GM23338 (cell line): ENCODE measurements at regions not wholly inside any gene's neighbourhood (a gene's known extent, or its start where the extent isn't known, plus 50 kb on each side); places are given as distances from the start of the nearest gene placed in this dataset.
A peak's percentile ranks its signal among the peaks of the same experiment; 100 is the strongest.

Experiments
- ATAC-seq: fragments of 200-7000 bp; cut with Tn5 transposase; 3 replicates; pipeline ENCODE4 v1.9.1; 2020
- DNase-seq: peaks from one replicate; pipeline ENCODE4 v3.0.0-alpha.2; 2015; ENCODE audit warnings: low spot score
- H2AFZ ChIP-seq: fragments of 200-600 bp; sonication (generic); 2 replicates; pipeline ENCODE4 v1.8.0; 2016; ENCODE audit warnings: antibody characterized with exemption, mild to moderate bottlenecking, moderate library complexity
- H3F3A ChIP-seq: fragments of 200-600 bp; sonication (generic); replicated peaks from 2 replicates; pipeline ENCODE4 v1.8.0; 2017; ENCODE audit warnings: antibody characterized with exemption, mixed run types, low read depth
- H3K27ac ChIP-seq: fragments of 200-600 bp; sonication (generic); 2 replicates; pipeline ENCODE4 v1.6.1; 2016; ENCODE audit warnings: low read depth
- H3K27me3 ChIP-seq: fragments of 200-600 bp; sonication (generic); 2 replicates; pipeline ENCODE4 v1.8.0; 2016; ENCODE audit warnings: mild to moderate bottlenecking, mixed run types, moderate library complexity; ENCODE audit not compliant: insufficient read depth
- H3K36me3 ChIP-seq: fragments of 200-600 bp; sonication (generic); 2 replicates; pipeline ENCODE4 v1.8.0; 2016; ENCODE audit warnings: mild to moderate bottlenecking; ENCODE audit not compliant: insufficient read depth
- H3K4me1 ChIP-seq: fragments of 200-600 bp; sonication (generic); 2 replicates; pipeline ENCODE4 v1.8.0; 2016; ENCODE audit warnings: mild to moderate bottlenecking, moderate library complexity; ENCODE audit not compliant: insufficient read depth
- H3K4me2 ChIP-seq: fragments of 200-600 bp; sonication (generic); 2 replicates; pipeline ENCODE4 v1.7.1; 2017; ENCODE audit warnings: mixed run types
- H3K4me3 ChIP-seq: fragments of 200-600 bp; sonication (generic); 2 replicates; pipeline ENCODE4 v1.6.1; 2016; ENCODE audit warnings: mixed run types
- H3K79me2 ChIP-seq: fragments of 200-600 bp; sonication (generic); replicated peaks from 2 replicates; pipeline ENCODE4 v1.8.0; 2017; ENCODE audit warnings: mild to moderate bottlenecking; ENCODE audit not compliant: insufficient read depth
- H3K9me2 ChIP-seq: fragments of 200-600 bp; sonication (generic); 2 replicates; pipeline ENCODE4 v1.8.0; 2017; ENCODE audit not compliant: insufficient read depth
- H4K20me1 ChIP-seq: fragments of 200-600 bp; sonication (generic); replicated peaks from 2 replicates; pipeline ENCODE4 v1.8.0; 2017; ENCODE audit warnings: mild to moderate bottlenecking; ENCODE audit not compliant: insufficient read depth
- H3K27ac Mint-ChIP-seq: 2 replicates; pipeline ENCODE4 v1.8.0; 2020; ENCODE audit warnings: inconsistent platforms, mild to moderate bottlenecking, moderate library complexity, mixed read lengths
- H3K27me3 Mint-ChIP-seq: 3 replicates; pipeline ENCODE4 v1.8.0; 2022; ENCODE audit warnings: low read depth, mild to moderate bottlenecking, moderate library complexity, mixed read lengths, inconsistent platforms; ENCODE audit not compliant: insufficient read depth, poor library complexity
- H3K36me3 Mint-ChIP-seq: 3 replicates; pipeline ENCODE4 v1.8.0; 2021; ENCODE audit warnings: low read depth, mild to moderate bottlenecking, inconsistent platforms, moderate library complexity, mixed read lengths
- H3K4me1 Mint-ChIP-seq: 3 replicates; pipeline ENCODE4 v1.8.0; 2020; ENCODE audit warnings: mild to moderate bottlenecking, inconsistent platforms, mixed read lengths
- H3K4me3 Mint-ChIP-seq: 3 replicates; pipeline ENCODE4 v1.8.0; 2021; ENCODE audit warnings: moderate library complexity, mild to moderate bottlenecking, inconsistent platforms, mixed read lengths
- H3K9me3 Mint-ChIP-seq: 3 replicates; pipeline ENCODE4 v1.8.0; 2020; ENCODE audit warnings: moderate library complexity, mild to moderate bottlenecking, inconsistent platforms, mixed read lengths
- CREB1 ChIP-seq: fragments of 250-450 bp; sonication (Bioruptor Pico); IDR thresholded peaks from 2 replicates; pipeline ENCODE4 v1.5.0; 2020; ENCODE audit warnings: low read depth, mild to moderate bottlenecking, moderate library complexity
- JUNB ChIP-seq: IDR thresholded peaks from one replicate; pipeline ENCODE4 v1.6.1; 2016; ENCODE audit warnings: antibody characterized with exemption; ENCODE audit not compliant: unreplicated experiment
- POLR2AphosphoS5 ChIP-seq: IDR thresholded peaks from 2 replicates; pipeline ENCODE4 v1.6.1; 2016; ENCODE audit warnings: antibody characterized with exemption, low read depth
- STAT1 ChIP-seq: IDR thresholded peaks from one replicate; pipeline ENCODE4 v1.6.1; 2016; ENCODE audit warnings: antibody characterized with exemption; ENCODE audit not compliant: unreplicated experiment
- ZNF331 ChIP-seq: fragments of 250-450 bp; sonication (Bioruptor Pico); IDR thresholded peaks from 2 replicates; pipeline ENCODE4 v1.5.0; 2020; ENCODE audit warnings: low read depth, mild to moderate bottlenecking, moderate library complexity
- TF ChIP-seq, protein P1 (sequence below): fragments of 250-450 bp; sonication (Bioruptor Pico); IDR thresholded peaks from 2 replicates; pipeline ENCODE4 v1.5.0; 2020; ENCODE audit warnings: mild to moderate bottlenecking, moderate library complexity
- TF ChIP-seq, protein P2 (sequence below), 2 experiments: fragments of 200-600 bp in 1 of 2; sonication (generic) in 1 of 2; conservative IDR thresholded peaks; 2 replicates each; pipeline versions ENCODE4 v1.5.1 to v1.6.1; 2016 to 2017; ENCODE audit warnings: antibody characterized with exemption in 2 of 2, low read depth in 2 of 2, mild to moderate bottlenecking in 2 of 2, moderate library complexity in 1 of 2

DNA sequence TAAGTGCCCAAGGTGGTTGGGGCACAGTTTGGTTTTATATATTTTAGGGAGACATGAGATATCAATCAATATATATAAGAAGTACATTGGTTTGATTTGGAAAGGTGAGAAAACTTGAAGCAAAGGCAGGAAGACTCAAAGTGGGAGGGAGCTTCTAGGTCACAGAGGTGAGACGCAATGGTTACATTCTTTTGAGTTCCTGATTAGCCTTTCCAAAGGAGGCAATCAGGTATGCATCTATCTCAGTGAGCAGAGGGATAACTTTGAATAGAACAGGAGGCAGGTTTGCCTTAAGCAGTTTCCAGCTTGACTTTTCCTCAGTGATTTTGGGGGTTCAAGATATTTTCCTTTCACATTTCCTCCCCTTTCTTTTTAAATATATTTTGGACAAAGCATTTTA lies 58.0 kb upstream of the SLC35F1 start:
- Histone ChIP-seq H3K4me3 (0 out of 2 replicates have a peak overlapping the region, but pooled peaks have one; percentile 26), H4K20me1 (no peaks in the 10 kb centered on the region), H3F3A (no peaks in the 10 kb centered on the region), H3K4me1 (peaks cover 10% of the 10 kb centered on the region; the same call in 1 of the 2 replicates), H3K36me3 (no peaks in the 10 kb centered on the region), H3K79me2 (no peaks in the 10 kb centered on the region), H3K27ac (no peak overlapping the region), H3K4me2 (peak overlapping the region; percentile 54), H2AFZ (no peak overlapping the region), H3K9me2 (0 out of 2 replicates have a peak, but pooled peaks cover 4% of the 10 kb centered on the region), H3K27me3 (no peaks in the 10 kb centered on the region)
- peaks cover 24% of the 10 kb centered on the region for H3K9me3 Mint-ChIP-seq
- H3K27me3 Mint-ChIP-seq = peaks cover 5% of the 10 kb centered on the region
- DNase-seq = peak; percentile 62
- H3K4me1 Mint-ChIP-seq = peaks cover 14% of the 10 kb centered on the region
- TF ChIP-seq CREB1 (CRISPR knock-in tag) (no peak), ZNF331 (no peak), POLR2AphosphoS5 (no peak), STAT1 (no peak), JUNB (no peak)
- TF ChIP-seq, protein P1, sequence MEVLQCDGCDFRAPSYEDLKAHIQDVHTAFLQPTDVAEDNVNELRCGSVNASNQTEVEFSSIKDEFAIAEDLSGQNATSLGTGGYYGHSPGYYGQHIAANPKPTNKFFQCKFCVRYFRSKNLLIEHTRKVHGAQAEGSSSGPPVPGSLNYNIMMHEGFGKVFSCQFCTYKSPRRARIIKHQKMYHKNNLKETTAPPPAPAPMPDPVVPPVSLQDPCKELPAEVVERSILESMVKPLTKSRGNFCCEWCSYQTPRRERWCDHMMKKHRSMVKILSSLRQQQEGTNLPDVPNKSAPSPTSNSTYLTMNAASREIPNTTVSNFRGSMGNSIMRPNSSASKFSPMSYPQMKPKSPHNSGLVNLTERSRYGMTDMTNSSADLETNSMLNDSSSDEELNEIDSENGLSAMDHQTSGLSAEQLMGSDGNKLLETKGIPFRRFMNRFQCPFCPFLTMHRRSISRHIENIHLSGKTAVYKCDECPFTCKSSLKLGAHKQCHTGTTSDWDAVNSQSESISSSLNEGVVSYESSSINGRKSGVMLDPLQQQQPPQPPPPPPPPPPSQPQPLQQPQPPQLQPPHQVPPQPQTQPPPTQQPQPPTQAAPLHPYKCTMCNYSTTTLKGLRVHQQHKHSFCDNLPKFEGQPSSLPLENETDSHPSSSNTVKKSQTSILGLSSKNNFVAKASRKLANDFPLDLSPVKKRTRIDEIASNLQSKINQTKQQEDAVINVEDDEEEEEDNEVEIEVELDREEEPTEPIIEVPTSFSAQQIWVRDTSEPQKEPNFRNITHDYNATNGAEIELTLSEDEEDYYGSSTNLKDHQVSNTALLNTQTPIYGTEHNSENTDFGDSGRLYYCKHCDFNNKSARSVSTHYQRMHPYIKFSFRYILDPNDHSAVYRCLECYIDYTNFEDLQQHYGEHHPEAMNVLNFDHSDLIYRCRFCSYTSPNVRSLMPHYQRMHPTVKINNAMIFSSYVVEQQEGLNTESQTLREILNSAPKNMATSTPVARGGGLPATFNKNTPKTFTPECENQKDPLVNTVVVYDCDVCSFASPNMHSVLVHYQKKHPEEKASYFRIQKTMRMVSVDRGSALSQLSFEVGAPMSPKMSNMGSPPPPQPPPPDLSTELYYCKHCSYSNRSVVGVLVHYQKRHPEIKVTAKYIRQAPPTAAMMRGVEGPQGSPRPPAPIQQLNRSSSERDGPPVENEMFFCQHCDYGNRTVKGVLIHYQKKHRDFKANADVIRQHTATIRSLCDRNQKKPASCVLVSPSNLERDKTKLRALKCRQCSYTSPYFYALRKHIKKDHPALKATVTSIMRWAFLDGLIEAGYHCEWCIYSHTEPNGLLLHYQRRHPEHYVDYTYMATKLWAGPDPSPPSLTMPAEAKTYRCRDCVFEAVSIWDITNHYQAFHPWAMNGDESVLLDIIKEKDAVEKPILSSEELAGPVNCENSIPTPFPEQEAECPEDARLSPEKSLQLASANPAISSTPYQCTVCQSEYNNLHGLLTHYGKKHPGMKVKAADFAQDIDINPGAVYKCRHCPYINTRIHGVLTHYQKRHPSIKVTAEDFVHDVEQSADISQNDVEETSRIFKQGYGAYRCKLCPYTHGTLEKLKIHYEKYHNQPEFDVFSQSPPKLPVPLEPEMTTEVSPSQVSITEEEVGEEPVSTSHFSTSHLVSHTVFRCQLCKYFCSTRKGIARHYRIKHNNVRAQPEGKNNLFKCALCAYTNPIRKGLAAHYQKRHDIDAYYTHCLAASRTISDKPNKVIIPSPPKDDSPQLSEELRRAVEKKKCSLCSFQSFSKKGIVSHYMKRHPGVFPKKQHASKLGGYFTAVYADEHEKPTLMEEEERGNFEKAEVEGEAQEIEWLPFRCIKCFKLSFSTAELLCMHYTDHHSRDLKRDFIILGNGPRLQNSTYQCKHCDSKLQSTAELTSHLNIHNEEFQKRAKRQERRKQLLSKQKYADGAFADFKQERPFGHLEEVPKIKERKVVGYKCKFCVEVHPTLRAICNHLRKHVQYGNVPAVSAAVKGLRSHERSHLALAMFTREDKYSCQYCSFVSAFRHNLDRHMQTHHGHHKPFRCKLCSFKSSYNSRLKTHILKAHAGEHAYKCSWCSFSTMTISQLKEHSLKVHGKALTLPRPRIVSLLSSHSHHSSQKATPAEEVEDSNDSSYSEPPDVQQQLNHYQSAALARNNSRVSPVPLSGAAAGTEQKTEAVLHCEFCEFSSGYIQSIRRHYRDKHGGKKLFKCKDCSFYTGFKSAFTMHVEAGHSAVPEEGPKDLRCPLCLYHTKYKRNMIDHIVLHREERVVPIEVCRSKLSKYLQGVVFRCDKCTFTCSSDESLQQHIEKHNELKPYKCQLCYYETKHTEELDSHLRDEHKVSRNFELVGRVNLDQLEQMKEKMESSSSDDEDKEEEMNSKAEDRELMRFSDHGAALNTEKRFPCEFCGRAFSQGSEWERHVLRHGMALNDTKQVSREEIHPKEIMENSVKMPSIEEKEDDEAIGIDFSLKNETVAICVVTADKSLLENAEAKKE (CRISPR knock-in tag) = no peak
- TF ChIP-seq, protein P2, sequence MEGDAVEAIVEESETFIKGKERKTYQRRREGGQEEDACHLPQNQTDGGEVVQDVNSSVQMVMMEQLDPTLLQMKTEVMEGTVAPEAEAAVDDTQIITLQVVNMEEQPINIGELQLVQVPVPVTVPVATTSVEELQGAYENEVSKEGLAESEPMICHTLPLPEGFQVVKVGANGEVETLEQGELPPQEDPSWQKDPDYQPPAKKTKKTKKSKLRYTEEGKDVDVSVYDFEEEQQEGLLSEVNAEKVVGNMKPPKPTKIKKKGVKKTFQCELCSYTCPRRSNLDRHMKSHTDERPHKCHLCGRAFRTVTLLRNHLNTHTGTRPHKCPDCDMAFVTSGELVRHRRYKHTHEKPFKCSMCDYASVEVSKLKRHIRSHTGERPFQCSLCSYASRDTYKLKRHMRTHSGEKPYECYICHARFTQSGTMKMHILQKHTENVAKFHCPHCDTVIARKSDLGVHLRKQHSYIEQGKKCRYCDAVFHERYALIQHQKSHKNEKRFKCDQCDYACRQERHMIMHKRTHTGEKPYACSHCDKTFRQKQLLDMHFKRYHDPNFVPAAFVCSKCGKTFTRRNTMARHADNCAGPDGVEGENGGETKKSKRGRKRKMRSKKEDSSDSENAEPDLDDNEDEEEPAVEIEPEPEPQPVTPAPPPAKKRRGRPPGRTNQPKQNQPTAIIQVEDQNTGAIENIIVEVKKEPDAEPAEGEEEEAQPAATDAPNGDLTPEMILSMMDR (conservative IDR thresholded peaks at IDR 0.05; ENCODE audit: low read depth in 2 of 2) = no peak
- H3K4me3 Mint-ChIP-seq = no peak overlapping the region
- ATAC-seq = peak; percentile 81
- H3K36me3 Mint-ChIP-seq = peaks cover 22% of the 10 kb centered on the region
- no peak overlapping the region for H3K27ac Mint-ChIP-seq
